Esophagus muscularis mucosa (tissue), 4 donors: ENCODE measurements at regions not wholly inside any gene's neighbourhood (a gene's known extent, or its start where the extent isn't known, plus 50 kb on each side); places are given as distances from the start of the nearest gene placed in this dataset.

ENCODE experiments used
- DNase-seq: peaks from one replicate; pipeline ENCODE4 v3.0.0-alpha.2; 2017; ENCODE audit errors: extremely low spot score
- H3K27ac ChIP-seq, 4 donors: fragments of 200-600 bp; sonication (generic); replicated peaks in 1 of 4; 1 replicate in 3 of 4; 2 replicates in 1 of 4; pipeline ENCODE4 v1.5.1; 2016 to 2019; ENCODE audit warnings: mild to moderate bottlenecking in 1 of 4
- H3K27me3 ChIP-seq, 4 donors: fragments of 200-600 bp; sonication (generic); one replicate each; pipeline versions ENCODE4 v1.5.1 to v1.6.0; 2016 to 2019
- H3K36me3 ChIP-seq, 4 donors: fragments of 200-600 bp; sonication (generic); one replicate each; pipeline ENCODE4 v1.5.1; 2016 to 2019
- H3K4me1 ChIP-seq, 4 donors: fragments of 200-600 bp; sonication (generic); one replicate each; pipeline ENCODE4 v1.5.1; 2016 to 2019
- H3K4me3 ChIP-seq, 4 donors: fragments of 200-600 bp; sonication (generic); 1 replicate in 2 of 4; 2 replicates in 2 of 4; pipeline ENCODE4 v1.5.1; 2016 to 2019; ENCODE audit warnings: mild to moderate bottlenecking in 4 of 4, moderate library complexity in 1 of 4
- H3K9me3 ChIP-seq, 4 donors: fragments of 200-600 bp; sonication (generic); 1 replicate in 3 of 4; 2 replicates in 1 of 4; pipeline ENCODE4 v1.5.1; 2016 to 2019
- EP300 ChIP-seq: sonication (generic); formaldehyde crosslinking; IDR thresholded peaks from one replicate; pipeline ENCODE4 v1.6.1; 2017; ENCODE audit warnings: antibody characterized with exemption
- POLR2A ChIP-seq: fragments of 450-650 bp; IDR thresholded peaks from one replicate; pipeline ENCODE4 v1.6.1; 2017; ENCODE audit warnings: antibody characterized with exemption, moderate library complexity, mild to moderate bottlenecking, low read depth
- POLR2AphosphoS5 ChIP-seq, 2 donors: sonication (generic); formaldehyde crosslinking; IDR thresholded peaks; one replicate each; pipeline ENCODE4 v1.6.1; 2017; ENCODE audit warnings: antibody characterized with exemption in 2 of 2
- WGBS: methylation state at CpG from one replicate; pipeline ENCODE4 v1.1.5; 2018; 5-methylcytosine and 5-hydroxymethylcytosine counted together
- intact Hi-C: fragments of 100-400 bp; cut with DNase I; formaldehyde crosslinking; loops from one replicate; pipeline ENCODE4 v1.15.1; 2023
- TF ChIP-seq, protein P1 (sequence below), 3 experiments: fragments of 200-600 bp in 2 of 3; fragments of 450-650 bp in 1 of 3; sonication (generic) in 2 of 3; IDR thresholded peaks; one replicate each; pipeline ENCODE4 v1.5.1; 2017 to 2019; ENCODE audit warnings: antibody characterized with exemption in 3 of 3, mild to moderate bottlenecking in 2 of 3, moderate library complexity in 1 of 3

DNA sequence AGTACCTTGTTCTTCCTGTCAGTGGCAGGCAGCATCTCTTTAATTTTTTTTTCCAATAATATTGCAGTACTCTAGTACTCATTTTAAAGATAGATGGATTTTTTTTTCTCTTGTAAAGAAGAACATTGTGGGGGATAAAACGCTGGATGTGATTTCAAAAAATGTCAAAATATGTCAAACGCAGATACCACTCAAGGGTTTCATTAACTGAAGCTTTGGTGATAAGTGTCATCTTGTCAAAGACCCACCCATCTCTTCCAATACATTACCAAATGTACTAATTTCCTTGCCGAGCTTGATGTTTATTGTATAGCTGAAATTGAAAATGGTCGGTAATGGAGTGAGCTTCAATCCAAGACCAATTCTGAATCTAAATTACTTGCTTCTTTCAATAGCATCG is 332.4 kb upstream of the SOX2 start:
- Histone ChIP-seq H3K4me1 (no peaks in the 10 kb centered on the region), H3K4me3 (no peak overlapping the region), H3K36me3 (no peaks in the 10 kb centered on the region), H3K27me3 (no peaks in the 10 kb centered on the region), H3K9me3 (no peaks in the 10 kb centered on the region), H3K27ac (no peak overlapping the region)
- intact Hi-C loops = no loop called here
- no peak for TF ChIP-seq POLR2AphosphoS5 (IDR thresholded peaks at IDR 0.05)
- TF ChIP-seq, protein P1, sequence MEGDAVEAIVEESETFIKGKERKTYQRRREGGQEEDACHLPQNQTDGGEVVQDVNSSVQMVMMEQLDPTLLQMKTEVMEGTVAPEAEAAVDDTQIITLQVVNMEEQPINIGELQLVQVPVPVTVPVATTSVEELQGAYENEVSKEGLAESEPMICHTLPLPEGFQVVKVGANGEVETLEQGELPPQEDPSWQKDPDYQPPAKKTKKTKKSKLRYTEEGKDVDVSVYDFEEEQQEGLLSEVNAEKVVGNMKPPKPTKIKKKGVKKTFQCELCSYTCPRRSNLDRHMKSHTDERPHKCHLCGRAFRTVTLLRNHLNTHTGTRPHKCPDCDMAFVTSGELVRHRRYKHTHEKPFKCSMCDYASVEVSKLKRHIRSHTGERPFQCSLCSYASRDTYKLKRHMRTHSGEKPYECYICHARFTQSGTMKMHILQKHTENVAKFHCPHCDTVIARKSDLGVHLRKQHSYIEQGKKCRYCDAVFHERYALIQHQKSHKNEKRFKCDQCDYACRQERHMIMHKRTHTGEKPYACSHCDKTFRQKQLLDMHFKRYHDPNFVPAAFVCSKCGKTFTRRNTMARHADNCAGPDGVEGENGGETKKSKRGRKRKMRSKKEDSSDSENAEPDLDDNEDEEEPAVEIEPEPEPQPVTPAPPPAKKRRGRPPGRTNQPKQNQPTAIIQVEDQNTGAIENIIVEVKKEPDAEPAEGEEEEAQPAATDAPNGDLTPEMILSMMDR (IDR thresholded peaks at IDR 0.05) = no peak
- no peak for TF ChIP-seq POLR2A
- TF ChIP-seq EP300 = no peak
- no peak for DNase-seq
- 78% methylated on average over 5 of the region's 5 CpGs for WGBS

DNA sequence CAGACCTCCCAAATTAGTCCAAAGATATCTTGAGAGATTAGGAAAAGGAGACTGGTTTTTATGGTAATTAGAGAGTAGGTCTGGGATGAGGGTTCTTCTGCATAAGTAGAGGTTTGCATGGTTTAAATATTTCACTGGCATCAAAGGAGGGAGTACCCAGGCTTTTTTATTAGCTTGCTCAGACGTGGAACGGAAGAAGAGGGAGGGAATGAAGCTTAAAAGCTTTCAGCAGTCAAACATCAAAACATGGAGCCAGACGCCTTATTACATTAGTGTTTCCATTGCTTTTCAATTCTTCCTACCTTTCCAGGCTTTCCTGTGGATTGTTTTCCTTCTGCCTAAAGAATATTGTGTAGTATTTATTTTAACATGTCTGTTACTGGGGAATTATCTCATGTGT is 342.1 kb upstream of the SOX2 start:
- WGBS = 30% methylated on average over 3 of the region's 3 CpGs
- H3K9me3 ChIP-seq = no peaks in the 10 kb centered on the region
- H3K27ac ChIP-seq = no peak overlapping the region
- no peaks in the 10 kb centered on the region for H3K4me1 ChIP-seq
- no peak overlapping the region for H3K4me3 ChIP-seq
- H3K36me3 ChIP-seq = no peaks in the 10 kb centered on the region
- intact Hi-C loops = no loop called here
- TF ChIP-seq POLR2A (no peak), EP300 (no peak), POLR2AphosphoS5 (IDR thresholded peaks at IDR 0.05) (no peak)
- TF ChIP-seq, protein P1 (IDR thresholded peaks at IDR 0.05) = no peak
- DNase-seq = no peak
- H3K27me3 ChIP-seq = no peaks in the 10 kb centered on the region

DNA sequence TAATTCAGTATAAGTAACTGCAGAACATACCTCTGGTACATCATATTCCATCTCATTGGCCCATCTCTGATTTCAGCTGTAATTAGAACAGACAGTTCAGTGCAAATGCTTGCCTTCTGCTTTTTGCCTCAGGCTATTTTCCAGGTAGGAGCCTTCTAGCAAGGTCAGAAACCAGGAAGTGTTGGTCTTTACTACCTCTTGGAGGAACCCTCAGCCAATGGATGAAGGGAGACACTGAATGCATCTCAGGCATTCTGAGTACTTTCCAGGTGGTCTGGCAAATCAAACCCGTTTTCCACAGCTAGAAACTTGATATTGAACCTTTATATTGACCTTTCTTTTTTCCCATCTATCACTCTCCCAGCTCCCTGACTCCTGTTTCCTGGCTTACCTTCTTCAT is 348.5 kb upstream of the SOX2 start:
- 50% methylated on average over 1 of the region's 1 CpG for WGBS
- TF ChIP-seq, protein P1 (IDR thresholded peaks at IDR 0.05) = no peak
- H3K4me3 ChIP-seq = no peak overlapping the region
- no peaks in the 10 kb centered on the region for H3K4me1 ChIP-seq
- H3K36me3 ChIP-seq = no peaks in the 10 kb centered on the region
- no peaks in the 10 kb centered on the region for H3K27me3 ChIP-seq
- DNase-seq = no peak
- intact Hi-C loops = no loop called here
- no peaks in the 10 kb centered on the region for H3K9me3 ChIP-seq
- H3K27ac ChIP-seq = no peak overlapping the region

DNA sequence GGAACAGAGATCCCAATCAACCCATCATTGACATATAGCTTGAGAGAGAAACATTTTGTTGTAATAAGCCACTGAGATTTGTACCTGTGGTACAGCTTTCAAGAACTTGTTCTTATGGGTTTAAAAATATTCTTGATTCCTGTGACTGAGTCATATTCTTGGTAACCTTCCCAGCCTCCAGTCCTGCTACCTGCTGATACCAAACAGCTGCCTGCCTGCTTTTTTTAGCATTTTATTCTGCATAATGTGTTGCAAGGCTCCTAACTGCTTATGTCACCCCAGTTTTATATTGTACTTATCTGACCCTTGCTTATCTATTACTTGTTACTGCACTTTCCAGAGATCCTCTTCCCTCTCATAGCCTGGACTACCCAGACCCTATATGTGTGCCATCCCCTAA is 349.3 kb upstream of the SOX2 start:
- no peak overlapping the region for H3K4me3 ChIP-seq
- intact Hi-C loops = no loop called here

DNA sequence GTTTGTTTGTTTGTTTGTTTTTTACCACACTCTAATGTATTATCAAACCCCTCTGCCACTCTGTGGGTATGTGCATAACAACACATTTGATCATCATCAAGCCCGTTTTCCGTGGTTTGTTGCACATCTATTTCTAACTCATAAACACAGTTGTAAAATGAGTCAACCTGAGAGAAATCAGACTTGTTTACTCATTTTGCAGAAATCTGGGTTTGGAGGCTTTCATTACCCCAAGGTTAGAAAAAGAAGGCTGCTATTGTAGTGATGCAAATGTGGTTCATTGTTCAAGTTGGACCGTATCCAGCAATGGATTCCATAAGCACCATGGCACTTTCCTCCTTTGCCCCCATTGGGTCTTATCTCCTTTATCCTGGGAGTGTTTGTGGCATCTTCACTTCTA is 353.2 kb upstream of the SOX2 start:
- Histone ChIP-seq H3K4me1 (no peaks in the 10 kb centered on the region), H3K27me3 (no peaks in the 10 kb centered on the region), H3K27ac (no peak overlapping the region), H3K36me3 (no peaks in the 10 kb centered on the region), H3K4me3 (no peak overlapping the region), H3K9me3 (no peaks in the 10 kb centered on the region)
- intact Hi-C loops = no loop called here
- TF ChIP-seq POLR2AphosphoS5 (IDR thresholded peaks at IDR 0.05) = no peak
- TF ChIP-seq, protein P1 (IDR thresholded peaks at IDR 0.05) = no peak
- TF ChIP-seq POLR2A = no peak
- no peak for TF ChIP-seq EP300
- no peak for DNase-seq
- WGBS = 93% methylated on average over 3 of the region's 3 CpGs

More for the DNA sequence above, 349.3 kb upstream of the SOX2 start:
- H3K27ac ChIP-seq = no peak overlapping the region
- no peaks in the 10 kb centered on the region for H3K27me3 ChIP-seq
- no peaks in the 10 kb centered on the region for H3K4me1 ChIP-seq
- no peaks in the 10 kb centered on the region for H3K36me3 ChIP-seq
- TF ChIP-seq POLR2A = no peak
- TF ChIP-seq POLR2AphosphoS5 (IDR thresholded peaks at IDR 0.05) = no peak
- TF ChIP-seq EP300 = no peak
- TF ChIP-seq, protein P1 (IDR thresholded peaks at IDR 0.05) = no peak
- H3K9me3 ChIP-seq = no peaks in the 10 kb centered on the region
- no peak for DNase-seq
